Esophagus squamous epithelium (tissue), 5 donors: ENCODE measurements at regions not wholly inside any gene's neighbourhood (a gene's known extent, or its start where the extent isn't known, plus 50 kb on each side); places are given as distances from the start of the nearest gene placed in this dataset.
"Not testable (repeated sequence)": the region's sequence is repeated elsewhere in the genome, so short reads cannot be mapped to it uniquely, and the experiment has no call there.

Source experiments
- DNase-seq: peaks from one replicate; lab custom pipeline; 2025; lab: John Stamatoyannopoulos, UW
- H3K27ac ChIP-seq, 4 donors: fragments of 200-600 bp; sonication (generic); one replicate each; pipeline ENCODE4 v1.5.1; 2016 to 2019; ENCODE audit warnings: mild to moderate bottlenecking in 1 of 4
- H3K27me3 ChIP-seq, 4 donors: fragments of 200-600 bp; sonication (generic); 1 replicate in 3 of 4; 2 replicates in 1 of 4; pipeline versions ENCODE4 v1.5.1 to v1.6.0; 2017 to 2021; ENCODE audit warnings: antibody characterized with exemption in 1 of 4
- H3K36me3 ChIP-seq, 3 donors: fragments of 200-600 bp; sonication (generic); one replicate each; pipeline ENCODE4 v1.5.1; 2016 to 2019
- H3K4me1 ChIP-seq, 3 donors: fragments of 200-600 bp; sonication (generic); one replicate each; pipeline ENCODE4 v1.5.1; 2017 to 2019
- H3K4me3 ChIP-seq, 4 donors: fragments of 200-600 bp; sonication (generic); 1 replicate in 3 of 4; 2 replicates in 1 of 4; pipeline ENCODE4 v1.5.1; 2016 to 2019; ENCODE audit warnings: mild to moderate bottlenecking in 2 of 4, moderate library complexity in 1 of 4
- H3K9me3 ChIP-seq, 3 donors: fragments of 200-600 bp; sonication (generic); one replicate each; pipeline ENCODE4 v1.5.1; 2016 to 2019
- POLR2A ChIP-seq, 4 donors: fragments of 450-650 bp; IDR thresholded peaks; one replicate each; pipeline ENCODE4 v1.6.1; 2017; ENCODE audit warnings: antibody characterized with exemption in 4 of 4, mild to moderate bottlenecking in 4 of 4, moderate library complexity in 3 of 4
- WGBS, 2 donors: methylation state at CpG; one replicate each; pipeline ENCODE4 v1.1.5; 2018; 5-methylcytosine and 5-hydroxymethylcytosine counted together
- intact Hi-C: fragments of 100-400 bp; cut with DNase I; formaldehyde crosslinking; loops from one replicate; pipeline ENCODE4 v1.15.0; 2022
- TF ChIP-seq, protein P1 (sequence below), 6 experiments: fragments of 450-650 bp in 4 of 6; fragments of 200-600 bp in 2 of 6; sonication (generic) in 2 of 6; IDR thresholded peaks; one replicate each; pipeline ENCODE4 v1.5.1; 2016 to 2019; ENCODE audit warnings: antibody characterized with exemption in 6 of 6, mild to moderate bottlenecking in 4 of 6, moderate library complexity in 4 of 6
- donor health status: DM: yes; HTN: yes; CAD: no.

GRCh38 chr5:126138281-126138931, 284.8 kb upstream of the GRAMD2B start:
- Histone ChIP-seq H3K9me3 (no peaks in the 10 kb centered on the region), H3K36me3 (no peaks in the 10 kb centered on the region), H3K4me3 (no peak overlapping the region), H3K4me1 (no peaks in the 10 kb centered on the region), H3K27me3 (no peaks in the 10 kb centered on the region), H3K27ac (no peak overlapping the region)
- no peak for DNase-seq
- no peak for TF ChIP-seq POLR2A (IDR thresholded peaks at IDR 0.05)
- TF ChIP-seq, protein P1, sequence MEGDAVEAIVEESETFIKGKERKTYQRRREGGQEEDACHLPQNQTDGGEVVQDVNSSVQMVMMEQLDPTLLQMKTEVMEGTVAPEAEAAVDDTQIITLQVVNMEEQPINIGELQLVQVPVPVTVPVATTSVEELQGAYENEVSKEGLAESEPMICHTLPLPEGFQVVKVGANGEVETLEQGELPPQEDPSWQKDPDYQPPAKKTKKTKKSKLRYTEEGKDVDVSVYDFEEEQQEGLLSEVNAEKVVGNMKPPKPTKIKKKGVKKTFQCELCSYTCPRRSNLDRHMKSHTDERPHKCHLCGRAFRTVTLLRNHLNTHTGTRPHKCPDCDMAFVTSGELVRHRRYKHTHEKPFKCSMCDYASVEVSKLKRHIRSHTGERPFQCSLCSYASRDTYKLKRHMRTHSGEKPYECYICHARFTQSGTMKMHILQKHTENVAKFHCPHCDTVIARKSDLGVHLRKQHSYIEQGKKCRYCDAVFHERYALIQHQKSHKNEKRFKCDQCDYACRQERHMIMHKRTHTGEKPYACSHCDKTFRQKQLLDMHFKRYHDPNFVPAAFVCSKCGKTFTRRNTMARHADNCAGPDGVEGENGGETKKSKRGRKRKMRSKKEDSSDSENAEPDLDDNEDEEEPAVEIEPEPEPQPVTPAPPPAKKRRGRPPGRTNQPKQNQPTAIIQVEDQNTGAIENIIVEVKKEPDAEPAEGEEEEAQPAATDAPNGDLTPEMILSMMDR (IDR thresholded peaks at IDR 0.05) = no peak
- intact Hi-C loops = no loop called here
- WGBS, 2 donors = 58 to 67% methylated on average over 3 of the region's 3 CpGs

DNA sequence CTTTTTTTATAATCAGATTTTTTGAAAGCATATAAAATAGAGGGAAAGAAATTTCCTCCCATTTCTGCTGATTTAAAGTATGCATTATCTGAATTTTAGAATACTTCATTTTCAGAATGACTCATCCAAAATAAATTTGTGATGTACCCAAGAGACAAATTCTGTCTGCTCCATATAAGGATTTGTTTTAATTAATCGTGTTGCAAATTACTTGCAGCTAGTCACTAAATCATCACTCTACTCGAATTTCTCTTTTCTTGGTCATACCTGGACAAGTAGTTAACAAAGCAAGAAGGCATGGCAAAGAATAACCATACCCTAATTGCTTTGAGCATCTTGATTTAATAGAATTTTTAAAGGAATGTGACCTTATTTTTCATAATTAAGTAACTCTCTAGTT, 284.1 kb upstream of the GRAMD2B start:
- no peak for TF ChIP-seq POLR2A (IDR thresholded peaks at IDR 0.05)
- TF ChIP-seq, protein P1 (IDR thresholded peaks at IDR 0.05) = no peak
- DNase-seq = no peak
- no peak overlapping the region for H3K27ac ChIP-seq
- H3K4me3 ChIP-seq = no peak overlapping the region
- 40 to 51% methylated on average over 2 of the region's 2 CpGs for WGBS, 2 donors
- H3K27me3 ChIP-seq = no peaks in the 10 kb centered on the region
- no peaks in the 10 kb centered on the region for H3K9me3 ChIP-seq
- H3K4me1 ChIP-seq = no peaks in the 10 kb centered on the region
- H3K36me3 ChIP-seq = no peaks in the 10 kb centered on the region
- intact Hi-C loops = no loop called here

- WGBS, 2 donors = 38 to 65% methylated on average over 5 of the region's 5 CpGs
- no peaks in the 10 kb centered on the region for H3K9me3 ChIP-seq
- TF ChIP-seq, protein P1 (IDR thresholded peaks at IDR 0.05) = no peak
- no peak for TF ChIP-seq POLR2A (IDR thresholded peaks at IDR 0.05)
- H3K4me1 ChIP-seq = no peaks in the 10 kb centered on the region
- intact Hi-C loops = no loop called here
- DNase-seq = no peak
- no peaks in the 10 kb centered on the region for H3K27me3 ChIP-seq
- H3K4me3 ChIP-seq = no peak overlapping the region
- H3K27ac ChIP-seq = no peak overlapping the region
- H3K36me3 ChIP-seq = no peaks in the 10 kb centered on the region
Observed at GRCh38 chr5:126139773-126140172, 283.4 kb upstream of the GRAMD2B start.

DNA sequence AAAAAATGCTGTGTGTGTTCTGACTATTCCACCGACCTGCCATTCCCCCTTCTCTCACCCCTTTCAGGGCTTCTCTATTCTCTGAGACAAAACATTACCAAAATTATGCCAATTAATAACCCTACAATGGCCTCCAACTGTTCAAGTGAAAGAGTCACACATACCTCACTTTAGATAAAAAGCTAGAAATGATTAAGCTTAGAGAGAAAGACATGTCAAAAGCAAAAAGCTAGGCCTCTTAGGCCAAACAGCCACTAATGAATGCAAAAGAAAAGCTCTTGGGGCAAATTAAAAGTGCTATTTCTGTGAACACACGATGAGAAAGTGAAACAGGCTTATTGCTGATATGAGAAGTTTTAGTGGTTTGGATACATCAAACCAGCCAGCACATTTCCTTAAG, 279.6 kb upstream of the GRAMD2B start:
- H3K4me1 ChIP-seq = no peaks in the 10 kb centered on the region
- WGBS, 2 donors = 42 to 67% methylated on average over 2 of the region's 2 CpGs
- no peak overlapping the region for H3K4me3 ChIP-seq
- H3K27ac ChIP-seq = no peak overlapping the region
- TF ChIP-seq, protein P1 (IDR thresholded peaks at IDR 0.05) = no peak
- H3K27me3 ChIP-seq = no peaks in the 10 kb centered on the region
- DNase-seq = no peak
- no peaks in the 10 kb centered on the region for H3K36me3 ChIP-seq
- intact Hi-C loops = no loop called here
- H3K9me3 ChIP-seq = no peaks in the 10 kb centered on the region

- intact Hi-C loops, H3K36me3 ChIP-seq, H3K4me1 ChIP-seq, DNase-seq, H3K27me3 ChIP-seq, H3K9me3 ChIP-seq, H3K4me3 ChIP-seq, H3K27ac ChIP-seq: not testable (repeated sequence)
- 83 to 98% methylated on average over 3 of the region's 3 CpGs for WGBS, 2 donors
Observed at GRCh38 chr5:126150319-126150718, 272.9 kb upstream of the GRAMD2B start.

DNA sequence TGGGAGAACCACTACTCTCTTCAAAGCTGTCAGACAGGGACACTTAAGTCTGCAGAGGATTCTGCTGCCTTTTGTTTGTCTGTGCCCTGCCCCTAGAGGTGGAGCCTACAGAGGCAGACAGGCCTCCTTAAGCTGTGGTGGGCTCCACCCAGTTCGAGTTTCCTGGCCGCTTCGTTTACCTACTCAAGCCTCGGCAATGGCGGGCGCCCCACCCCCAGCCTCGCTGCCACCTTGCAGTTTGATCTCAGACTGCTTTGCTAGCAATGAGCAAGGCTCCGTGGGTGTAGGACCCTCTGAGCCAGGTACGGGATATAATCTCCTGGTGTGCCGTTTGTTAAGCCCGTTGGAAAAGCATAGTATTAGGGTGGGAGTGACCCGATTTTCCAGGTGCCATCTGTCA, 267.9 kb upstream of the GRAMD2B start:
- WGBS, 2 donors = 87 to 88% methylated on average over 8 of the region's 12 CpGs
- H3K4me1 ChIP-seq, H3K27ac ChIP-seq, H3K36me3 ChIP-seq, H3K27me3 ChIP-seq, intact Hi-C loops, H3K4me3 ChIP-seq, DNase-seq: not testable (repeated sequence)
- H3K9me3 ChIP-seq = peaks cover 0 to 10% (median 0%) of the 10 kb centered on the region in 3 donors
